Mucosa of descending colon (tissue), 3 donors: ENCODE measurements at regions not wholly inside any gene's neighbourhood (a gene's known extent, or its start where the extent isn't known, plus 50 kb on each side); places are given as distances from the start of the nearest gene placed in this dataset.
"Not testable (repeated sequence)": the region's sequence is repeated elsewhere in the genome, so short reads cannot be mapped to it uniquely, and the experiment has no call there.

Experiments
- ATAC-seq: fragments of 200-7000 bp; cut with Tn5 transposase; one replicate; pipeline ENCODE4 v1.9.1; 2020; ENCODE audit warnings: mild to moderate bottlenecking, moderate library complexity
- DNase-seq, 3 donors: peaks; one replicate each; pipeline ENCODE4 v3.0.0-alpha.2; 2020
- H3K36me3 ChIP-seq: fragments of 200-600 bp; one replicate; pipeline ENCODE4 v1.8.0; 2021; ENCODE audit warnings: low read depth, mild to moderate bottlenecking
- H3K4me1 ChIP-seq: fragments of 200-600 bp; one replicate; pipeline ENCODE4 v1.8.0; 2021; ENCODE audit warnings: low read depth, mild to moderate bottlenecking
- H3K4me3 ChIP-seq: fragments of 200-600 bp; one replicate; pipeline ENCODE4 v1.8.0; 2021; ENCODE audit warnings: mild to moderate bottlenecking
- H3K9me3 ChIP-seq: fragments of 200-600 bp; one replicate; pipeline ENCODE4 v1.8.0; 2021; ENCODE audit warnings: mild to moderate bottlenecking
- intact Hi-C, 2 donors: fragments of 100-400 bp; cut with DNase I in 1 of 2; cut with micrococcal nuclease in 1 of 2; formaldehyde crosslinking; loops; one replicate each; pipeline versions ENCODE4 v1.11.0 to v1.11.1; 2022; cut with DNase I, micrococcal nuclease
- donor health status: DM: no; HTN: no; CAD: no; lungs with moderate emphysema.
- donor health status: DM: no; HTN: no; CAD: no.
- donor health status: DM: no; HTN: yes; CAD: no.

GRCh38 chr3:195643245-195643644 is 59.5 kb upstream of the APOD start:
- intact Hi-C loops, H3K4me3 ChIP-seq, H3K4me1 ChIP-seq, H3K36me3 ChIP-seq, ATAC-seq, H3K9me3 ChIP-seq: not testable (repeated sequence)
- DNase-seq = peak in 1 of 3 donors; percentile 28

- H3K4me1 ChIP-seq, H3K36me3 ChIP-seq, H3K9me3 ChIP-seq, H3K4me3 ChIP-seq, intact Hi-C loops, ATAC-seq: not testable (repeated sequence)
- peak in 1 of 3 donors; percentile 25 for DNase-seq
Measured at GRCh38 chr3:195642311-195642710, 58.6 kb upstream of the APOD start.

GRCh38 chr3:195638456-195638855 is 54.7 kb upstream of the APOD start:
- intact Hi-C loops, H3K4me3 ChIP-seq, ATAC-seq, H3K9me3 ChIP-seq, H3K4me1 ChIP-seq, H3K36me3 ChIP-seq: not testable (repeated sequence)
- DNase-seq = peak in 1 of 3 donors; percentile 13

- H3K4me1 ChIP-seq, intact Hi-C loops, ATAC-seq, H3K9me3 ChIP-seq, H3K36me3 ChIP-seq, H3K4me3 ChIP-seq: not testable (repeated sequence)
- peak in 1 of 3 donors; percentile 20 for DNase-seq
Measured at GRCh38 chr3:195637473-195638233, 53.9 kb upstream of the APOD start.

- H3K4me1 ChIP-seq, ATAC-seq, H3K36me3 ChIP-seq, H3K9me3 ChIP-seq, H3K4me3 ChIP-seq, intact Hi-C loops: not testable (repeated sequence)
- peak in 1 of 3 donors; percentile 48 for DNase-seq
Measured at GRCh38 chr3:195637011-195637410, 53.3 kb upstream of the APOD start.

- DNase-seq = peak; percentile 44 to 75 (median 71)
- intact Hi-C loops = not testable (repeated sequence)
Measured at GRCh38 chr3:195635898-195636685, 52.4 kb upstream of the APOD start.

GRCh38 chr3:195635262-195635873 is 51.6 kb upstream of the APOD start:
- intact Hi-C loops, H3K4me1 ChIP-seq, H3K36me3 ChIP-seq, H3K4me3 ChIP-seq, H3K9me3 ChIP-seq: not testable (repeated sequence)
- ATAC-seq (peak; percentile 37), DNase-seq (peak in 1 of 3 donors; percentile 55)

More at GRCh38 chr3:195635898-195636685, 52.4 kb upstream of the APOD start:
- not testable (repeated sequence) for H3K9me3 ChIP-seq, H3K4me1 ChIP-seq, H3K4me3 ChIP-seq, H3K36me3 ChIP-seq
- peak; percentile 17 for ATAC-seq

GRCh38 chr3:195634426-195635261 is 50.9 kb upstream of the APOD start:
- H3K9me3 ChIP-seq, H3K36me3 ChIP-seq, intact Hi-C loops, H3K4me1 ChIP-seq: not testable (repeated sequence)
- DNase-seq = peak in 2 of 3 donors; percentile 64 to 68
- peak overlapping the region; percentile 21 for H3K4me3 ChIP-seq
- peak; percentile 98 for ATAC-seq
